IPS-18a (cell line): ENCODE measurements at regions not wholly inside any gene's neighbourhood (a gene's known extent, or its start where the extent isn't known, plus 50 kb on each side); places are given as distances from the start of the nearest gene placed in this dataset.

ENCODE experiments used
- H3K27ac ChIP-seq: one replicate; pipeline ENCODE4 v1.5.1; 2013; ENCODE audit warnings: low read length
- H3K27me3 ChIP-seq: one replicate; pipeline ENCODE4 v1.6.1; 2013; ENCODE audit warnings: mild to moderate bottlenecking, low read length; ENCODE audit not compliant: control insufficient read depth, insufficient read depth
- H3K36me3 ChIP-seq: one replicate; pipeline ENCODE4 v1.6.1; 2013; ENCODE audit warnings: low read depth, low read length; ENCODE audit not compliant: control insufficient read depth
- H3K4me1 ChIP-seq: one replicate; pipeline ENCODE4 v1.6.1; 2013; ENCODE audit warnings: low read depth, low read length; ENCODE audit not compliant: control insufficient read depth
- H3K4me3 ChIP-seq: one replicate; pipeline ENCODE4 v1.5.1; 2013; ENCODE audit warnings: low read length
- H3K9ac ChIP-seq: one replicate; pipeline ENCODE4 v1.6.1; 2013; ENCODE audit warnings: mild to moderate bottlenecking, low read length, moderate library complexity
- H3K9me3 ChIP-seq: one replicate; pipeline ENCODE4 v1.6.1; 2013; ENCODE audit warnings: low read depth, low read length; ENCODE audit not compliant: control insufficient read depth

DNA sequence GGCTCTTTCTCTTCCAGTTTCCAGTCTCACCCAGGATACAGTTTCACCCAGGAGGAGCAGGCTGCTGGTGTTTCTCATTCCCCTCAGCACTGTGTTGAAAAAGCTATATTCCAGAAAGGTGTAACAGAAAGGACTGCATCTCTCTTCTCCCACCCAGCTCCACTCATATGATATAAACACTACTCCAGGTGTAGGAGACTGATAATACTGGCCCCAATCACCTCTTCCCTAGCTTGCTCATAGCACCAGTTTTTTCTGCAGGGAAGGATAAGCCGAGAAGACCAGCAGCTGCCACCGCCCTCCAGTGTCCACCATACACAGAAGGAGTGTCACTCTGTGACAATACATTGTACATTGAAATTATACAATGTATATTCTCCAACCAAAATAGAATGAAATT lies 105.5 kb upstream of the STK26 start:
- H3K4me1 ChIP-seq, result no peaks in the 10 kb centered on the region
- H3K4me3 ChIP-seq, result no peak overlapping the region
- H3K9me3 ChIP-seq, result peaks cover 5% of the 10 kb centered on the region
- H3K27ac ChIP-seq, result no peak overlapping the region
- H3K27me3 ChIP-seq, result no peaks in the 10 kb centered on the region
- no peak overlapping the region for H3K9ac ChIP-seq
- no peaks in the 10 kb centered on the region for H3K36me3 ChIP-seq

DNA sequence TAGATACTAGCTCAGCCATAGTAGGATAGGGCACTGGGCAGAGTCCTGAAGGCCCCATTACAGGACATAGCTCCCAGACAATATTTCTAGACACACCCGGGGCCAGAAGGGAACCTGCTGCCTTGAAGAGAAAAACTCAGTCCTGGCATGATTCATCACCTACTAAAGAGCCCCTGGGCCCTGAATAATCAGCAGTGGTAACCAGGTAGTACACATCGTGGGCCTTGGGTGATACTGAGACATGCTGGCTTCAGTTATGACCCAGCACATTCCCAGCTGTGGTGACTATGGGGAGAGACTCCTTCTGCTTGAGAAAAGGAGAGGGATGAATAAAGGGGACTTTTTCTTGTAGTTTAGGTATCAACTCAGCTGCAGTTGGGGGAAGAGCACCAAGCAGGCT lies 104.3 kb upstream of the STK26 start:
- Histone ChIP-seq H3K27me3 (no peaks in the 10 kb centered on the region), H3K9me3 (peaks cover 12% of the 10 kb centered on the region), H3K27ac (no peak overlapping the region), H3K36me3 (no peaks in the 10 kb centered on the region), H3K9ac (no peak overlapping the region), H3K4me1 (no peaks in the 10 kb centered on the region), H3K4me3 (no peak overlapping the region)

DNA sequence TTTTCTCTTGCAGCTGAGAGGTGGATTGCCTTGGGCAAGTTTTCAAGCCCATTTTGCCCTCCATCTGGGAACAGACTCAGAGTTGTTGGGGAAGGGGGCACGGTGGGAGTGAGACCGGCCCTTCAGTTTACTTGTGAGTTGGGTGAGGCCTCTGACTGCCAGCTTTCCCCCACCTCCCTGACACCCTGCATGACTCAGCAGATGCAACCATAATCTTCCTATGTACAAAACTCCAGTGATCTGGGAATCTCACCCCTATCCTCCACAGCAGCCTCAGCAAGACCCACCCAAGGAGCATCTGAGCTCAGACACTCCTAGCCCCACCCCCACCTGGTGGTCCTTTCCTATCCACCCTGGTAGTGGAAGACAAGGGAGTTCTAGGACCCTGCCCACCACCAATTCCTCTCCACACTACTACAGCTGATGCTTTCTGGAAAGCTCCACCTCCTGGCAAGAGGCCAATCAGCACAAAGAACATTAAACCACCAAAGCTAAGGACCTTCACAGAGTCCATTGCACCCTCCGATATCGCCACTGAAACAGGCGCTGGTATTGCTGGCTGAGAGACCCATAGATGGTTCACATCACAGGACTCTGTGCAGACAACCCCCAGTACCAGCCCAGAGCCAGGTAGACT lies 99.4 kb upstream of the STK26 start:
- no peak overlapping the region for H3K27ac ChIP-seq
- H3K36me3 ChIP-seq, result no peaks in the 10 kb centered on the region
- no peak overlapping the region for H3K4me3 ChIP-seq
- H3K27me3 ChIP-seq, result no peaks in the 10 kb centered on the region
- H3K9ac ChIP-seq, result no peak overlapping the region
- peaks cover 12% of the 10 kb centered on the region for H3K9me3 ChIP-seq
- no peaks in the 10 kb centered on the region for H3K4me1 ChIP-seq

DNA sequence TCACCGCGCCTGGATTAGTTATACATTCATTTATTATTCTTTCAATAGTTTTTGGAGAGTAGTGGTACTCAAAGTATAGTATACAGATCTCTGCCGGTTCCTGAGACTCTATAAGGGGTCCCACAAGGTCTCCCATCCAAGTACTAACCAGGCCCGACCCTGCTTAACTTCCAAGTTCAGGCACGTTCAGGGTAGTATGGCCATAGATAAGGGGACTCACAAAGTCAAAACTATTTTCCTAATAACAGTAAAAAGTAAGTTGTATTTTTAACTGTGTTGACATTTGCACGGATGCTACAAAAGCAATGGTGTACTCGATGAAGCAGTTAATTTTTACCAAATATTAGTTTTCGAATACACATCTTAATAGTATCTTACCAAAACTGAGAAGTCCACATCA lies 84.4 kb upstream of the STK26 start:
- no peak overlapping the region for H3K4me3 ChIP-seq
- H3K27me3 ChIP-seq, result no peaks in the 10 kb centered on the region
- peaks cover 21% of the 10 kb centered on the region for H3K9me3 ChIP-seq
- H3K27ac ChIP-seq, result no peak overlapping the region
- H3K9ac ChIP-seq, result no peak overlapping the region
- H3K36me3 ChIP-seq, result no peaks in the 10 kb centered on the region
- H3K4me1 ChIP-seq, result no peaks in the 10 kb centered on the region

DNA sequence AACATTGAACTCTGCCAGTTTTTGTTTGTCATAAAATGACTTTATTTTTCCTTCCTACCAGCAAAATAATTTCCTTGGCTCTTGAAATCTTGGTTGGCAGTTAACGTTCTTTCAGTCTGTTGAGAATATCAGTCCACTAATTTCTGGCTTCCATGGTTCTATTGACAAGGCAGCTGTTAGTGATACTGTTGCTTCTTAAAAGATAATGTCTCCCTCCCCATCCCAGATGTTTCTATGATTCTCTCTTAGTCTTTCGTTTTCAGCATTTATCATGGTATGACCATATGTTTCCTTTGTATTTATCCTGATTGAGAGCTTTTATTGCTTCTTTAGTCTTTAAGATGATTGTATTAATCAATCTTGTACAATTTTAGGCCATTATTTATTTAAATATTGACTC lies 81.1 kb upstream of the STK26 start:
- Histone ChIP-seq H3K36me3 (no peaks in the 10 kb centered on the region), H3K9me3 (peaks cover 21% of the 10 kb centered on the region), H3K9ac (no peak overlapping the region), H3K4me1 (no peaks in the 10 kb centered on the region), H3K4me3 (no peak overlapping the region), H3K27me3 (no peaks in the 10 kb centered on the region), H3K27ac (no peak overlapping the region)

DNA sequence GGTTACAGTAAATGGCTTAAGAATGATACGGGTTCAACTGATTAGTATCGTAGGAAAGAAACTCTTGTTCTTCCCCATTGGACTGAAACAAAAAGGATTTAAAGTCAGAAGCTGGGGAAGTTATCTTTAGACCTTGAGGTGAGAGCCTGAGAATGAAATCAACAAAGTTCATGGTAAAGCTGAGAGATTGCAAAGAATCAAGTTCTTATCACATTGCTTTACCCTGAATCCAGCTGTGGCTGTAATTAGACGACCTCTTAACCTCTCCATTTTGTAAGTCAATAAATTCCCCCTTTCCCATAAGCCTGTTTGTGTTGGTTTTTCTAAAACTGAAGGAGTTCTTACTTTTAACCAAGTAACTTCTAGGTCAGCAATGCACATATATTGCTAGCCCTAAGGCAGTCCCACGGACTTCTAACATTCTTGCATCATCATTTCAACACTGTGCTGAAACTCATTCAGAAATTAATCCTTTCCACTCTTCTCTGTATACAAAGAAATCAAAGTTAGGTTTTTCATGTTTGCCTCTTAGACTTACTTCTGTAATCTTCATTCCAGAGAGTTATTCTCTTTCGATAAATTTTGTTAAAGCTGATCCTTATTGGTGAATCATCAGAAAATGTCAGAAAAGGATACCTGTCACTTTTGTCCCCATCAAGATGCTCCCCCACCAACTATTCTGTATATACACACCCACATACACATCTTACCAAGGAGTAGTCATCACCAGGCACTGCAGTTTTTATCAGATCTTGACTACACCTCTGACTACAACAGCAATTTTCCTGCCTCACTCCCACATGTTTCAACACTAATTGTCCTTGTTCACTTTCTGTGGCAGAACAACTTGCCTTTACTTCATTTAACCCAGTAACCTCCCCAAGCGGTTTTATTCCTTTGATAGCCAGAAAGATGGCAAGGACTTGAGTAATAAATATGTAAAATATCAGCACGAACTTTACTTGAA lies 77.9 kb upstream of the STK26 start:
- Histone ChIP-seq H3K27me3 (no peaks in the 10 kb centered on the region), H3K4me1 (no peaks in the 10 kb centered on the region), H3K36me3 (no peaks in the 10 kb centered on the region), H3K9ac (no peak overlapping the region), H3K9me3 (peaks cover 16% of the 10 kb centered on the region), H3K4me3 (no peak overlapping the region), H3K27ac (no peak overlapping the region)

DNA sequence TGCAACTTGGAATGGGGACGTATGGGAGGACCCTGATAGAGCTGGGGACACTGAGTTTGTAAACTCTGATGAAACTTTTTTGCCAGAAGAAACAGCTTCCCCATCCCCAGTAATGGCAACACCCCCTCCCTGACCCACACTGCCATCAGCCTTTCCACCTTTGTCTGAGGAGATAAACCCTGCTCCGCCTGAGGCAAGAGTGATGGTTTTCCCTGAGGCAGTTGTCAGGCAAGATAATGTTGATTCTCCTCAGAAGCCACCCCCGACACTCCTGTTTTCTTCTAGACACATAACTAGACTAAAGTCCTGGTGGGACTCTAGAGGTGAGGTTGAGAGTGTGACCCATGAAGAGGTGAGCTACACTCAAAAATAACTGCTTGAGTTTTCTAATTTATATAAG lies 71.9 kb upstream of the STK26 start:
- no peaks in the 10 kb centered on the region for H3K36me3 ChIP-seq
- H3K27ac ChIP-seq, result no peak overlapping the region
- no peaks in the 10 kb centered on the region for H3K27me3 ChIP-seq
- H3K9me3 ChIP-seq, result peaks cover 4% of the 10 kb centered on the region
- H3K9ac ChIP-seq, result no peak overlapping the region
- no peak overlapping the region for H3K4me3 ChIP-seq
- H3K4me1 ChIP-seq, result no peaks in the 10 kb centered on the region

DNA sequence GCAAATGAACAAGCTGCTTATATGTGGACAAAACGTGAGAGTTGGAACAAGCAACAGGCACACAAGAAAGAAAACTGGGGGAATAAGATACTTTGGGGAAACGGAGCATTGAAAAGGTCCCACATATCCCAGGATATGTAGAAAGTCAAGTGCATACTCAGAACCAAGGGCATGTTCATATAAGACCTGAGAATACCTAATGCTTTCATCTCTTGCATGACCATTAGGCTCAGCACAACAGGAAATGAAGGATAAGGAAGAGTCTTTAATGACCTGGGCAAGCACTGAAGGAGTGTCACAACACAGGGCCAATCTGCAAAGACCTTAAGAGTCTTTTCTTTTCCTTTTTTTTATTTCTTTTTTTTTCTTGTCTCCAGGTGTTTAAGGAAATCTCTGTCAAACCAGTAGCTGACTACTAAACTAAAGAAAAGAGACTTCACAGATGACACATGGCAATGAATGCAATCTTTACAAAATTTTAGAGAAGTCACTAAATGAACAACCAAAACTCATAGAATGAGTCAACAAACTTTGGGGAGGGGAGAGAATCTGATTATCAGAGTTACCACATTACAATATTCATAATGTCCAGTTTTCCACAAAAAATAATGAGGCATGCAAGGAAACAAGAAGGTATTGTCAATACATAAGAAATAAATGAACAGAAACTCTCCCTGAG lies 67.9 kb upstream of the STK26 start:
- Histone ChIP-seq H3K27ac (no peak overlapping the region), H3K9ac (no peak overlapping the region), H3K27me3 (no peaks in the 10 kb centered on the region), H3K4me3 (no peak overlapping the region), H3K9me3 (peaks cover 5% of the 10 kb centered on the region), H3K36me3 (no peaks in the 10 kb centered on the region), H3K4me1 (no peaks in the 10 kb centered on the region)

DNA sequence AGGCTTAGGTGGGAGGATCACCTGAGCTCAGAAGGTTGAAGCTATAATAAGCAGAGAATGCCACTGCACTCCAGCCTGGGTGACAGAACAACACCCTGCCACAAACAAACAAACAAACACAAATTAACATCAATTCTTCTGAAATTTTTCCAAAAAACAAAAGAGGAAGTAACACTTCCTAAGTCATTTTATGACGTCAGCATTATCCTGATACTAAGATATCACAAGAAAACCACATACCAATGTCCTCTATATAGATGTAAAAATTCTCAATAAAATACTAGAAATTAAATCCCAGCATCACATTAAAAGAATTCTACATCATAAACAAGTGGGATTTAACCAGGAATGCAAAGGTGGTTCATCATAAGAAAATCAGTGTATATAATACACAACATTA lies 64.4 kb upstream of the STK26 start:
- H3K27me3 ChIP-seq, result no peaks in the 10 kb centered on the region
- no peak overlapping the region for H3K4me3 ChIP-seq
- no peaks in the 10 kb centered on the region for H3K36me3 ChIP-seq
- no peak overlapping the region for H3K27ac ChIP-seq
- no peaks in the 10 kb centered on the region for H3K4me1 ChIP-seq
- H3K9ac ChIP-seq, result no peak overlapping the region
- H3K9me3 ChIP-seq, result peaks cover 5% of the 10 kb centered on the region

DNA sequence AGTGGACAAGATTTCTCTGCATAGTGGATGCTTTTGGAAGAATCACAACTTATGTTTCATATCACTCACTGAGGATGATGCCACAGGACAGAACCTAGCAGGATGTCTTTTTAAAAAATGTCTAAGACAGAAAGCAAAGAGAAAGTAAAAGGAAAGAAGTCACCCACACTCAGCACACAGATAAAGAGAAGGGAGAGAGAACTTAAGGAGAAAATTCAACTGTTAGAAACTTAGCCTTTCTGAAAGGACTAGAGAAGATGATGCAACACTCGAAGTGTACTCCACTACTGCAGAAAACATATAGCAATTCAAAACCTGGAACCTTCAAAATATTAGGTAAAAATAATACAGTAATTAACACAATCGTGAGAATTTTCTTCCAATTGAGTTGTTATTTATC lies 52.8 kb upstream of the STK26 start:
- H3K27me3 ChIP-seq, result no peaks in the 10 kb centered on the region
- no peaks in the 10 kb centered on the region for H3K4me1 ChIP-seq
- no peaks in the 10 kb centered on the region for H3K36me3 ChIP-seq
- H3K4me3 ChIP-seq, result no peak overlapping the region
- peaks cover 4% of the 10 kb centered on the region for H3K9me3 ChIP-seq
- H3K27ac ChIP-seq, result no peak overlapping the region
- no peak overlapping the region for H3K9ac ChIP-seq
